Fibroblast of lung (primary cell): ENCODE measurements at regions not wholly inside any gene's neighbourhood (a gene's known extent, or its start where the extent isn't known, plus 50 kb on each side); places are given as distances from the start of the nearest gene placed in this dataset.

Experiments used
- DNase-seq, 2 donors: peaks; one replicate each; pipeline versions ENCODE4 v3.0.0 to v3.0.0-alpha.2; 2010; ENCODE audit warnings: low read depth in 2 of 2
- H2AFZ ChIP-seq: 2 replicates; pipeline ENCODE4 v1.5.1; 2012; ENCODE audit warnings: low read length, control low read depth, inconsistent platforms
- H3K27ac ChIP-seq: 2 replicates; pipeline ENCODE4 v1.5.1; 2011; ENCODE audit warnings: low read length, control low read depth; ENCODE audit not compliant: insufficient read depth
- H3K27me3 ChIP-seq: 2 replicates; pipeline ENCODE4 v1.5.1; 2011; ENCODE audit warnings: mild to moderate bottlenecking, low read length; ENCODE audit not compliant: control insufficient read depth, insufficient read depth
- H3K36me3 ChIP-seq: 2 replicates; pipeline ENCODE4 v1.5.1; 2011; ENCODE audit warnings: low read length; ENCODE audit not compliant: control insufficient read depth, insufficient read depth
- H3K4me1 ChIP-seq: 2 replicates; pipeline ENCODE4 v1.5.1; 2011; ENCODE audit warnings: low read length; ENCODE audit not compliant: control insufficient read depth, insufficient read depth; ENCODE audit errors: extremely low read depth
- H3K4me2 ChIP-seq: 2 replicates; pipeline ENCODE4 v1.5.1; 2011; ENCODE audit warnings: low read length, control low read depth; ENCODE audit not compliant: insufficient read depth; ENCODE audit errors: extremely low read depth
- H3K4me3 ChIP-seq, 4 experiments: fragments of 200-600 bp in 1 of 4; sonication (generic) in 1 of 4; replicated peaks in 1 of 4; 2 replicates each; pipeline ENCODE4 v1.5.1; 2011 to 2016; ENCODE audit warnings: low read length in 4 of 4, low read depth in 3 of 4, mild to moderate bottlenecking in 3 of 4, control low read depth in 2 of 4, inconsistent platforms in 1 of 4, mixed read lengths in 1 of 4; ENCODE audit not compliant: insufficient read depth in 1 of 4; ENCODE audit errors: control extremely low read depth in 1 of 4
- H3K79me2 ChIP-seq: 2 replicates; pipeline ENCODE4 v1.5.1; 2012; ENCODE audit warnings: mild to moderate bottlenecking, low read length, inconsistent platforms; ENCODE audit not compliant: control insufficient read depth, insufficient read depth
- H3K9ac ChIP-seq: 2 replicates; pipeline ENCODE4 v1.5.1; 2011; ENCODE audit warnings: mild to moderate bottlenecking, low read length, control low read depth; ENCODE audit not compliant: insufficient read depth
- H3K9me3 ChIP-seq: 2 replicates; pipeline ENCODE4 v1.5.1; 2012; ENCODE audit warnings: low read depth, low read length; ENCODE audit not compliant: control insufficient read depth, insufficient read depth
- H4K20me1 ChIP-seq: 2 replicates; pipeline ENCODE4 v1.5.1; 2011; ENCODE audit warnings: low read length; ENCODE audit not compliant: control insufficient read depth, insufficient read depth; ENCODE audit errors: extremely low read depth
- CTCF ChIP-seq, 2 donors: IDR thresholded peaks in 1 of 2; conservative IDR thresholded peaks in 1 of 2; 1 replicate in 1 of 2; 2 replicates in 1 of 2; pipeline ENCODE4 v1.5.1; 2011 to 2012; ENCODE audit warnings: low read length in 2 of 2, control low read depth in 1 of 2, inconsistent platforms in 1 of 2, low read depth in 1 of 2, mild to moderate bottlenecking in 1 of 2
- EZH2 ChIP-seq: IDR thresholded peaks from 2 replicates; pipeline ENCODE4 v1.5.1; 2012; ENCODE audit warnings: low read length, control low read depth, mild to moderate bottlenecking; ENCODE audit errors: missing control alignments

DNA sequence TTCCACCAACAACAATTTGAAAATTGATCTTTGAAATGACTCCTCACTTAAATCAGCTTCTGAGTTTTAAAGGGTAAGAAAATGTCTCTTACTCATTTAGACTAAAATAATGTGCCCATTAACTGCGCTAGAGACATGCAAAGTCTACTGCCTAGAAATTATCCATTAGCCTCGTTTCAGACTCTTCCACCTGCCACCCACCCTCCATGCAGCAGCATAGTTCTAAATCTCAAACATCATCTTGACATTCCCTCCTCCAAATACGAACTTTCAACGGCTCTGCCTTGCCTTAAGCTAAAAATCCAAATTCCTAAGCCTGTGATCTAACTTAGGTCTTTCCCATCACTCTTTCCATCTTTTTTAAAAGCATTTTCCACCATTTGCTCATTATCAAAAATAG, 66.6 kb upstream of the ST8SIA2 start:
- Histone ChIP-seq H3K27ac (no peak overlapping the region), H3K4me2 (no peak overlapping the region), H3K4me1 (no peaks in the 10 kb centered on the region), H3K36me3 (no peaks in the 10 kb centered on the region), H3K4me3 (no peak overlapping the region), H3K9me3 (no peaks in the 10 kb centered on the region), H3K9ac (no peak overlapping the region), H3K79me2 (no peaks in the 10 kb centered on the region), H2AFZ (no peak overlapping the region), H3K27me3 (no peaks in the 10 kb centered on the region), H4K20me1 (no peaks in the 10 kb centered on the region)
- TF ChIP-seq EZH2 (no peak), CTCF (conservative IDR thresholded peaks at IDR 0.05 in 1 of 2, IDR thresholded peaks at IDR 0.05 in 1 of 2; ENCODE audit: low read depth in 1 of 2, low read length in 2 of 2) (no peak)
- no peak for DNase-seq

- DNase-seq: no peak
- Histone ChIP-seq H3K79me2 (no peaks in the 10 kb centered on the region), H2AFZ (no peak overlapping the region), H3K36me3 (no peaks in the 10 kb centered on the region), H3K27me3 (no peaks in the 10 kb centered on the region), H3K4me1 (no peaks in the 10 kb centered on the region), H4K20me1 (no peaks in the 10 kb centered on the region), H3K9me3 (no peaks in the 10 kb centered on the region), H3K27ac (no peak overlapping the region), H3K4me2 (no peak overlapping the region), H3K9ac (no peak overlapping the region), H3K4me3 (no peak overlapping the region)
- no peak for TF ChIP-seq CTCF (conservative IDR thresholded peaks at IDR 0.05 in 1 of 2, IDR thresholded peaks at IDR 0.05 in 1 of 2; ENCODE audit: low read depth in 1 of 2, low read length in 2 of 2)
- TF ChIP-seq EZH2: no peak
Measured at GRCh38 chr15:92328207-92328606, 65.5 kb upstream of the ST8SIA2 start.

GRCh38 chr15:92332125-92332899, 61.4 kb upstream of the ST8SIA2 start:
- no peaks in the 10 kb centered on the region for H3K36me3 ChIP-seq
- H3K4me1 ChIP-seq: no peaks in the 10 kb centered on the region
- no peaks in the 10 kb centered on the region for H3K9me3 ChIP-seq
- TF ChIP-seq CTCF (conservative IDR thresholded peaks at IDR 0.05 in 1 of 2, IDR thresholded peaks at IDR 0.05 in 1 of 2; ENCODE audit: low read depth in 1 of 2, low read length in 2 of 2): no peak
- TF ChIP-seq EZH2: no peak
- H2AFZ ChIP-seq: no peak overlapping the region
- no peaks in the 10 kb centered on the region for H3K79me2 ChIP-seq
- DNase-seq: no peak
- H3K4me3 ChIP-seq: no peak overlapping the region
- H3K27me3 ChIP-seq: no peaks in the 10 kb centered on the region
- H3K9ac ChIP-seq: no peak overlapping the region
- no peak overlapping the region for H3K4me2 ChIP-seq
- no peak overlapping the region for H3K27ac ChIP-seq
- H4K20me1 ChIP-seq: no peaks in the 10 kb centered on the region
